Endothelial cell of umbilical vein (primary cell): ENCODE measurements at regions not wholly inside any gene's neighbourhood (a gene's known extent, or its start where the extent isn't known, plus 50 kb on each side); places are given as distances from the start of the nearest gene placed in this dataset.

Source experiments
- BruUV-seq: library from RNA; stranded (reverse); fragments of 400-500 nt; replicated peaks from 2 replicates; lab custom pipeline; 2021; lab: Mats Ljungman, UMichigan
- CTCF ChIA-PET: fragments of 300-600, 350-600 bp; sonication (Branson Sonifier 250); formaldehyde crosslinking; loops from one replicate; lab custom pipeline; 2021; ENCODE audit warnings: antibody characterized with exemption, inconsistent platforms; lab: Charles Lee
- POLR2A ChIA-PET: fragments of 300-600, 350-600 bp; sonication (Branson Sonifier 250); formaldehyde crosslinking; loops from one replicate; lab custom pipeline; 2021; ENCODE audit warnings: antibody characterized with exemption, inconsistent platforms; lab: Charles Lee
- DNase-seq: peaks from one replicate; pipeline ENCODE4 v3.0.0-alpha.2; 2011; ENCODE audit warnings: low read depth, low spot score
- FAIRE-seq: peaks from 2 replicates; lab custom pipeline; 2011; peaks lifted over from hg19 to GRCh38; lab: Jason Lieb, UNC
- H2AFZ ChIP-seq: 2 replicates; pipeline ENCODE4 v1.6.0; 2012; ENCODE audit warnings: low read depth, low read length, control low read depth, inconsistent platforms
- H3K27ac ChIP-seq: 2 replicates; pipeline ENCODE4 v1.5.1; 2011; ENCODE audit warnings: low read depth, mild to moderate bottlenecking, control low read depth, low read length, moderate library complexity; ENCODE audit not compliant: insufficient read depth
- H3K27me3 ChIP-seq, 2 experiments: 2 replicates each; pipeline versions ENCODE4 v1.6.0 to v1.6.1; 2011; ENCODE audit warnings: low read length in 2 of 2, mixed read lengths in 1 of 2; ENCODE audit not compliant: control insufficient read depth in 2 of 2, insufficient read depth in 2 of 2
- H3K36me3 ChIP-seq, 2 experiments: 2 replicates in 1 of 2; 3 replicates in 1 of 2; pipeline ENCODE4 v1.5.1; 2011; ENCODE audit warnings: low read length in 2 of 2, mild to moderate bottlenecking in 1 of 2, moderate library complexity in 1 of 2; ENCODE audit not compliant: control insufficient read depth in 2 of 2, insufficient read depth in 2 of 2; ENCODE audit errors: extremely low read depth in 1 of 2
- H3K4me1 ChIP-seq: 3 replicates; pipeline ENCODE4 v1.5.1; 2011; ENCODE audit warnings: mild to moderate bottlenecking, low read length; ENCODE audit not compliant: control insufficient read depth, insufficient read depth; ENCODE audit errors: extremely low read depth
- H3K4me2 ChIP-seq: 2 replicates; pipeline ENCODE4 v1.6.1; 2011; ENCODE audit warnings: low read length, control low read depth, mixed read lengths; ENCODE audit not compliant: insufficient read depth
- H3K4me3 ChIP-seq, 3 experiments: fragments of 200-600 bp in 1 of 3; sonication (generic), shearing (Covaris generic) in 1 of 3; replicated peaks in 1 of 3; 2 replicates each; pipeline ENCODE4 v1.5.1; 2011 to 2016; ENCODE audit warnings: control low read depth in 3 of 3, low read length in 3 of 3, mild to moderate bottlenecking in 2 of 3, inconsistent platforms in 1 of 3, low read depth in 1 of 3, moderate library complexity in 1 of 3; ENCODE audit not compliant: insufficient read depth in 1 of 3
- H3K79me2 ChIP-seq: 2 replicates; pipeline ENCODE4 v1.6.0; 2012; ENCODE audit warnings: low read length, inconsistent platforms; ENCODE audit not compliant: control insufficient read depth, insufficient read depth
- H3K9ac ChIP-seq: replicated peaks from 2 replicates; pipeline ENCODE3; 2011; ENCODE audit warnings: low read length, control low read depth; ENCODE audit not compliant: insufficient read depth; ENCODE audit errors: extremely low read depth
- H3K9me1 ChIP-seq: replicated peaks from 3 replicates; pipeline ENCODE4 v1.6.0; 2011; ENCODE audit warnings: mild to moderate bottlenecking, low read length; ENCODE audit not compliant: control insufficient read depth, insufficient read depth; ENCODE audit errors: extremely low read depth
- H3K9me3 ChIP-seq: replicated peaks from 2 replicates; pipeline ENCODE4 v1.5.1; 2012; ENCODE audit warnings: low read length, inconsistent platforms; ENCODE audit not compliant: control insufficient read depth, insufficient read depth
- H4K20me1 ChIP-seq: replicated peaks from 2 replicates; pipeline ENCODE3; 2011; ENCODE audit warnings: mild to moderate bottlenecking, low read length; ENCODE audit not compliant: control insufficient read depth, insufficient read depth; ENCODE audit errors: extremely low read depth
- EZH2 ChIP-seq: IDR thresholded peaks from 2 replicates; pipeline ENCODE4 v1.6.1; 2012; ENCODE audit warnings: borderline replicate concordance, low read depth, mild to moderate bottlenecking, moderate library complexity, low read length, inconsistent platforms; ENCODE audit not compliant: severe bottlenecking
- GATA2 ChIP-seq: IDR thresholded peaks from 2 replicates; pipeline ENCODE4 v1.7.0; 2011; ENCODE audit warnings: low read depth, mild to moderate bottlenecking, moderate library complexity, mixed read lengths, low read length; ENCODE audit not compliant: insufficient read length, insufficient read depth
- JUN ChIP-seq: IDR thresholded peaks from 2 replicates; pipeline ENCODE4 v1.6.1; 2011; ENCODE audit warnings: borderline replicate concordance, low read depth; ENCODE audit not compliant: insufficient read length, insufficient read depth
- POLR2A ChIP-seq: IDR thresholded peaks from 2 replicates; pipeline ENCODE4 v1.6.1; 2012; ENCODE audit warnings: low read depth, mild to moderate bottlenecking, control low read depth, low read length
- POLR2AphosphoS5 ChIP-seq: IDR thresholded peaks from 2 replicates; pipeline ENCODE4 v1.6.1; 2012; ENCODE audit warnings: low read depth, mild to moderate bottlenecking, control low read depth, low read length, moderate library complexity; ENCODE audit not compliant: insufficient read depth
- dilution Hi-C: fragments of 300-500 bp; cut with MboI; formaldehyde crosslinking; loops from one replicate; pipeline ENCODE4 v1.15.0; 2019; ENCODE audit warnings: low sequenced_read_pairs; ENCODE audit not compliant: extremely low pct_ligation_motif_present
- intact Hi-C: fragments of 100-400 bp; cut with micrococcal nuclease; formaldehyde crosslinking; loops from one replicate; pipeline ENCODE4 v1.10.0; 2022
- TF ChIP-seq, protein P1 (sequence below), 2 donors: IDR thresholded peaks; 1 replicate in 1 of 2; 2 replicates in 1 of 2; pipeline ENCODE4 v1.5.1; 2011; ENCODE audit warnings: low read length in 2 of 2, mild to moderate bottlenecking in 2 of 2, moderate library complexity in 2 of 2, control low read depth in 1 of 2, inconsistent platforms in 1 of 2, low read depth in 1 of 2; ENCODE audit not compliant: insufficient read depth in 1 of 2; ENCODE audit errors: extremely low read depth in 1 of 2
- TF ChIP-seq, protein P2 (sequence below): IDR thresholded peaks from 2 replicates; pipeline ENCODE4 v1.6.1; 2011; ENCODE audit not compliant: insufficient read depth, insufficient read length

DNA sequence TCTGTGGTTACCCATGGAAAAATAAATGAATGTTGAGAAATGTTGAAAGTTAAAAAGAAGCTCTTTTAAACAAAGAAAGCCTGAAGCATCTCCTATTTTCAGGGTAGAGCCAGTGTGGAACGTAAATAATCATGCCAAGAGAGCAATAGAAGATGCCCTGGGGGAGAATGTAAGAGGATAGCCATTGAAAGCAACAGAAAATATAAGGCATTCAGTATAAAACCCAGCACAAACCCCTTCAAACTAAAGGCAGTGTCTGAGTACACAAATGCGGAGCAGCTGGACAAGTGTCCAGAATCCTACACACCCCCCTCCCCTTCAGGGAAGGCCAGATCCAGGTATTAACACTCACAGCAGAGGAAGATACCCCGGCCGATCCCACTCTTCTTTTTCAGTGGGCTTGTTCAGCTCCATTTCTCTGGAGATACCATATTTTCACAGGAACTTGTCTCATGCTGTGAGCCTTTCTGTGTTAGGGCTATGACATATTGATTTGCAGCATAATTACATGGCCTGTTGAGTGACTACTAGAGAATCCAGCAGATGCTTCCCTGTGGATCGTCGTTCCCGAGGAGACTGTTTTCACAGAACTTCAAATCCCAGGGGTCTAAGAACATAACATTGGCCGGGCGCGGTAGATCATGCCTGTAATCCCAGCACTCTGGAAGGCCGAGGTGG is 101.2 kb downstream of the PLK2 start:
- no peaks in the 10 kb centered on the region for H3K36me3 ChIP-seq
- no peak overlapping the region for H2AFZ ChIP-seq
- no peak overlapping the region for H3K27ac ChIP-seq
- intact Hi-C loops, result no loop called here
- H3K9me1 ChIP-seq, result no peaks in the 10 kb centered on the region
- no peak overlapping the region for H3K4me2 ChIP-seq
- no peaks in the 10 kb centered on the region for H3K27me3 ChIP-seq
- DNase-seq (no peak), FAIRE-seq (no peak)
- no TSS peak for BruUV-seq
- no peaks in the 10 kb centered on the region for H3K4me1 ChIP-seq
- no peak overlapping the region for H3K9ac ChIP-seq
- H3K4me3 ChIP-seq, result no peak overlapping the region
- POLR2A ChIA-PET, result no interaction called here
- dilution Hi-C loops, result no loop called here
- no peaks in the 10 kb centered on the region for H3K9me3 ChIP-seq
- CTCF ChIA-PET, result interaction anchor here (1.1 to 1.2 kb wide), 2 partner anchors 12 to 579 kb away, joined by 3 to 4 read pairs; no protein-coding TSS in a partner anchor
- TF ChIP-seq GATA2 (no peak), EZH2 (no peak), POLR2A (no peak), POLR2AphosphoS5 (no peak), JUN (no peak)
- TF ChIP-seq, protein P1, sequence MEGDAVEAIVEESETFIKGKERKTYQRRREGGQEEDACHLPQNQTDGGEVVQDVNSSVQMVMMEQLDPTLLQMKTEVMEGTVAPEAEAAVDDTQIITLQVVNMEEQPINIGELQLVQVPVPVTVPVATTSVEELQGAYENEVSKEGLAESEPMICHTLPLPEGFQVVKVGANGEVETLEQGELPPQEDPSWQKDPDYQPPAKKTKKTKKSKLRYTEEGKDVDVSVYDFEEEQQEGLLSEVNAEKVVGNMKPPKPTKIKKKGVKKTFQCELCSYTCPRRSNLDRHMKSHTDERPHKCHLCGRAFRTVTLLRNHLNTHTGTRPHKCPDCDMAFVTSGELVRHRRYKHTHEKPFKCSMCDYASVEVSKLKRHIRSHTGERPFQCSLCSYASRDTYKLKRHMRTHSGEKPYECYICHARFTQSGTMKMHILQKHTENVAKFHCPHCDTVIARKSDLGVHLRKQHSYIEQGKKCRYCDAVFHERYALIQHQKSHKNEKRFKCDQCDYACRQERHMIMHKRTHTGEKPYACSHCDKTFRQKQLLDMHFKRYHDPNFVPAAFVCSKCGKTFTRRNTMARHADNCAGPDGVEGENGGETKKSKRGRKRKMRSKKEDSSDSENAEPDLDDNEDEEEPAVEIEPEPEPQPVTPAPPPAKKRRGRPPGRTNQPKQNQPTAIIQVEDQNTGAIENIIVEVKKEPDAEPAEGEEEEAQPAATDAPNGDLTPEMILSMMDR (IDR thresholded peaks at IDR 0.05; ENCODE audit: extremely low read depth in 1 of 2, insufficient read depth in 1 of 2, low read depth in 1 of 2, low read length in 2 of 2), result no peak
- TF ChIP-seq, protein P2, sequence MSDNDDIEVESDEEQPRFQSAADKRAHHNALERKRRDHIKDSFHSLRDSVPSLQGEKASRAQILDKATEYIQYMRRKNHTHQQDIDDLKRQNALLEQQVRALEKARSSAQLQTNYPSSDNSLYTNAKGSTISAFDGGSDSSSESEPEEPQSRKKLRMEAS, result no peak
- no peaks in the 10 kb centered on the region for H3K79me2 ChIP-seq
- no peaks in the 10 kb centered on the region for H4K20me1 ChIP-seq
